ENCODE measurements at regions not wholly inside any gene's neighbourhood (a gene's known extent, or its start where the extent isn't known, plus 50 kb on each side); places are given as distances from the start of the nearest gene placed in this dataset.

GRCh38 chr6:9085054-9085708 lies 649.8 kb upstream of the SLC35B3 start:
- Histone ChIP-seq H3K36me3 (ENCODE audit: control insufficient read depth, insufficient read depth, low read length) (no peaks in the 10 kb centered on the region), H3K27ac (ENCODE audit: insufficient read depth, low read length, poor library complexity, severe bottlenecking) (no peak overlapping the region), H3K9me3 (ENCODE audit: control insufficient read depth, low read length) (no peaks in the 10 kb centered on the region), H3K4me3 (ENCODE audit: insufficient read depth, low read depth, low read length, poor library complexity, severe bottlenecking) (no peak overlapping the region), H3K4me1 (ENCODE audit: control insufficient read depth, insufficient read depth, low read length, poor library complexity, severe bottlenecking) (no peaks in the 10 kb centered on the region), H3K27me3 (replicated peaks; ENCODE audit: control insufficient read depth, insufficient read depth, low read length, poor library complexity, severe bottlenecking) (no peaks in the 10 kb centered on the region)
- DNase-seq = no peak

- Histone ChIP-seq H3K27ac (ENCODE audit: insufficient read depth, low read length, poor library complexity, severe bottlenecking) (no peak overlapping the region), H3K4me1 (ENCODE audit: control insufficient read depth, insufficient read depth, low read length, poor library complexity, severe bottlenecking) (no peaks in the 10 kb centered on the region)
- DNase-seq = no peak
Measured at GRCh38 chr6:9083108-9083507, 647.8 kb upstream of the SLC35B3 start.

GRCh38 chr6:9066726-9067125 lies 631.4 kb upstream of the SLC35B3 start:
- H3K4me3 ChIP-seq (ENCODE audit: insufficient read depth, low read depth, low read length, poor library complexity, severe bottlenecking) = no peak overlapping the region
- no peaks in the 10 kb centered on the region for H3K4me1 ChIP-seq (ENCODE audit: control insufficient read depth, insufficient read depth, low read length, poor library complexity, severe bottlenecking)
- no peak for DNase-seq
- H3K36me3 ChIP-seq (ENCODE audit: control insufficient read depth, insufficient read depth, low read length) = no peaks in the 10 kb centered on the region
- no peaks in the 10 kb centered on the region for H3K27me3 ChIP-seq (replicated peaks; ENCODE audit: control insufficient read depth, insufficient read depth, low read length, poor library complexity, severe bottlenecking)
- no peak overlapping the region for H3K27ac ChIP-seq (ENCODE audit: insufficient read depth, low read length, poor library complexity, severe bottlenecking)
- H3K9me3 ChIP-seq (ENCODE audit: control insufficient read depth, low read length) = no peaks in the 10 kb centered on the region

More at GRCh38 chr6:9083108-9083507, 647.8 kb upstream of the SLC35B3 start:
- H3K4me3 ChIP-seq (ENCODE audit: insufficient read depth, low read depth, low read length, poor library complexity, severe bottlenecking) = no peak overlapping the region
- H3K36me3 ChIP-seq (ENCODE audit: control insufficient read depth, insufficient read depth, low read length) = no peaks in the 10 kb centered on the region
- H3K9me3 ChIP-seq (ENCODE audit: control insufficient read depth, low read length) = no peaks in the 10 kb centered on the region
- H3K27me3 ChIP-seq (replicated peaks; ENCODE audit: control insufficient read depth, insufficient read depth, low read length, poor library complexity, severe bottlenecking) = no peaks in the 10 kb centered on the region

GRCh38 chr6:9064156-9064555 lies 628.8 kb upstream of the SLC35B3 start:
- Histone ChIP-seq H3K27ac (ENCODE audit: insufficient read depth, low read length, poor library complexity, severe bottlenecking) (no peak overlapping the region), H3K36me3 (ENCODE audit: control insufficient read depth, insufficient read depth, low read length) (no peaks in the 10 kb centered on the region), H3K4me1 (ENCODE audit: control insufficient read depth, insufficient read depth, low read length, poor library complexity, severe bottlenecking) (no peaks in the 10 kb centered on the region), H3K9me3 (ENCODE audit: control insufficient read depth, low read length) (no peaks in the 10 kb centered on the region), H3K27me3 (replicated peaks; ENCODE audit: control insufficient read depth, insufficient read depth, low read length, poor library complexity, severe bottlenecking) (no peaks in the 10 kb centered on the region), H3K4me3 (ENCODE audit: insufficient read depth, low read depth, low read length, poor library complexity, severe bottlenecking) (no peak overlapping the region)
- DNase-seq = no peak

- Histone ChIP-seq H3K27me3 (replicated peaks; ENCODE audit: control insufficient read depth, insufficient read depth, low read length, poor library complexity, severe bottlenecking) (no peaks in the 10 kb centered on the region), H3K4me1 (ENCODE audit: control insufficient read depth, insufficient read depth, low read length, poor library complexity, severe bottlenecking) (no peaks in the 10 kb centered on the region), H3K9me3 (ENCODE audit: control insufficient read depth, low read length) (no peaks in the 10 kb centered on the region), H3K36me3 (ENCODE audit: control insufficient read depth, insufficient read depth, low read length) (no peaks in the 10 kb centered on the region), H3K27ac (ENCODE audit: insufficient read depth, low read length, poor library complexity, severe bottlenecking) (no peak overlapping the region), H3K4me3 (ENCODE audit: insufficient read depth, low read depth, low read length, poor library complexity, severe bottlenecking) (no peak overlapping the region)
- no peak for DNase-seq
Measured at GRCh38 chr6:9062596-9062995, 627.3 kb upstream of the SLC35B3 start.

DNA sequence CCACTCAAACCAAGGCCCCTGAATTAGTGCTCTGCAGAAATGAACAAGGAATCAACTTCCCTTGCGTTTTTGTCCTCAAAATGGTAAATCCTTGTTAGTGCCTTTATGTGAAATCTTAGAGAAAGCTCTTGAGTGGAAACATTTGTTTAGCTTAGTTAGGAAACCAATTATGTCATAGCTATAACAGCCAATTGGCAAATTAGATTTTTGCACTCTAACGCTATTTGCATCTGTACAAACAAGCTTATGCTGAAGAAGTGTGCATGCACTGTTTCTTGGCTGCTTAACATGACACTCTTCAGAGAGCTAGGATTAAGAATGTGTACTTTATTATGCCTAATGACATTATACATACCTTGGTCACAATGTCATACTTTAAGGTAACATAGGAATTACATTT lies 622.6 kb upstream of the SLC35B3 start:
- Histone ChIP-seq H3K4me1 (ENCODE audit: control insufficient read depth, insufficient read depth, low read length, poor library complexity, severe bottlenecking) (no peaks in the 10 kb centered on the region), H3K9me3 (ENCODE audit: control insufficient read depth, low read length) (no peaks in the 10 kb centered on the region), H3K27me3 (replicated peaks; ENCODE audit: control insufficient read depth, insufficient read depth, low read length, poor library complexity, severe bottlenecking) (no peaks in the 10 kb centered on the region), H3K36me3 (ENCODE audit: control insufficient read depth, insufficient read depth, low read length) (no peaks in the 10 kb centered on the region), H3K4me3 (ENCODE audit: insufficient read depth, low read depth, low read length, poor library complexity, severe bottlenecking) (no peak overlapping the region), H3K27ac (ENCODE audit: insufficient read depth, low read length, poor library complexity, severe bottlenecking) (no peak overlapping the region)
- DNase-seq = no peak

DNA sequence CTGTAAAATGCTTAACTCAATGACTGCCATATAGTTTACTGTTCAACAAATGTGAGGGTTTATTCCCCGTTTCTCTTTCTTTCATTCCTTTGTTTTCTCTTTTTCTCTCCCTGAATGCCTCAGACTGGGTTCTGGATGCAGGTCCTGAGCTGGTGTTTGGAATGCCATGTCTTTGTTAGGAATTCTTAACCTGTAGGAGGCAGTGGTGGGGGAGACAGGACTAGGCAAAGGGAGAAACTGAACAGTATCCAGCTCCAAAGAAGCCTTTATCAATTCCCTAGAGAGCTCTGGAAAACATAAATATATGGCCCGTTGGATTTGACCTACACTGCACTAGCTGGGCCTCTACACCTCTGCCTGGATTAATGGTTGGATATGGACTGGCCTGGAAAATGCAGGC lies 621.2 kb upstream of the SLC35B3 start:
- no peak overlapping the region for H3K4me3 ChIP-seq (ENCODE audit: insufficient read depth, low read depth, low read length, poor library complexity, severe bottlenecking)
- H3K36me3 ChIP-seq (ENCODE audit: control insufficient read depth, insufficient read depth, low read length) = no peaks in the 10 kb centered on the region
- no peak for DNase-seq
- H3K9me3 ChIP-seq (ENCODE audit: control insufficient read depth, low read length) = no peaks in the 10 kb centered on the region
- H3K27me3 ChIP-seq (replicated peaks; ENCODE audit: control insufficient read depth, insufficient read depth, low read length, poor library complexity, severe bottlenecking) = no peaks in the 10 kb centered on the region
- no peaks in the 10 kb centered on the region for H3K4me1 ChIP-seq (ENCODE audit: control insufficient read depth, insufficient read depth, low read length, poor library complexity, severe bottlenecking)
- no peak overlapping the region for H3K27ac ChIP-seq (ENCODE audit: insufficient read depth, low read length, poor library complexity, severe bottlenecking)

GRCh38 chr6:9044426-9044825 lies 609.1 kb upstream of the SLC35B3 start:
- Histone ChIP-seq H3K27ac (ENCODE audit: insufficient read depth, low read length, poor library complexity, severe bottlenecking) (no peak overlapping the region), H3K36me3 (ENCODE audit: control insufficient read depth, insufficient read depth, low read length) (no peaks in the 10 kb centered on the region), H3K27me3 (replicated peaks; ENCODE audit: control insufficient read depth, insufficient read depth, low read length, poor library complexity, severe bottlenecking) (no peaks in the 10 kb centered on the region), H3K4me3 (ENCODE audit: insufficient read depth, low read depth, low read length, poor library complexity, severe bottlenecking) (no peak overlapping the region), H3K4me1 (ENCODE audit: control insufficient read depth, insufficient read depth, low read length, poor library complexity, severe bottlenecking) (no peaks in the 10 kb centered on the region), H3K9me3 (ENCODE audit: control insufficient read depth, low read length) (no peaks in the 10 kb centered on the region)
- no peak for DNase-seq

DNA sequence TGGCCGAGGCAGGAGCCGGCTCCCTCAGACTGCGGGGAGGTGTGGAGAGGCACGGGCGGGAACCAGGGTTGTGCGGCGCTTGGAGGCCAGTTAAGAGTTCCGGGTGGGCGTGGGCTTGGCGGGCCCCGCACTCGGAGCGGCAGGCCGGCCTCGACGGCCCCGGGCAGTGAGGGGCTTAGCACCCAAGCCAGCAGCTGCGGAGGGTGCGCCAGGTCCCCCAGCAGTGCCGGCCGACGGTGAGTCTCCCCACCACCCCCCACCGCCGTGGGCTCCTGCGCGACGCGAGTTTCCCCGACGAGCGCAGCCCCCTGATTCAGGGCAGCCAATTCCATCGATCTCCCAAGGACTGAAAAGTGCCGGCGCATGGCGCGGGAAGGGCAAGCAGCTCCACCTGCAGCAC lies 605.4 kb upstream of the SLC35B3 start:
- Histone ChIP-seq H3K27ac (ENCODE audit: insufficient read depth, low read length, poor library complexity, severe bottlenecking) (no peak overlapping the region), H3K4me3 (ENCODE audit: insufficient read depth, low read depth, low read length, poor library complexity, severe bottlenecking) (no peak overlapping the region), H3K4me1 (ENCODE audit: control insufficient read depth, insufficient read depth, low read length, poor library complexity, severe bottlenecking) (no peaks in the 10 kb centered on the region), H3K36me3 (ENCODE audit: control insufficient read depth, insufficient read depth, low read length) (no peaks in the 10 kb centered on the region), H3K9me3 (ENCODE audit: control insufficient read depth, low read length) (no peaks in the 10 kb centered on the region), H3K27me3 (replicated peaks; ENCODE audit: control insufficient read depth, insufficient read depth, low read length, poor library complexity, severe bottlenecking) (no peaks in the 10 kb centered on the region)
- no peak for DNase-seq

- Histone ChIP-seq H3K27me3 (replicated peaks; ENCODE audit: control insufficient read depth, insufficient read depth, low read length, poor library complexity, severe bottlenecking) (no peaks in the 10 kb centered on the region), H3K9me3 (ENCODE audit: control insufficient read depth, low read length) (no peaks in the 10 kb centered on the region)
- DNase-seq = no peak
Measured at GRCh38 chr6:9039258-9039657, 603.9 kb upstream of the SLC35B3 start.

More at GRCh38 chr6:9039258-9039657, 603.9 kb upstream of the SLC35B3 start:
- H3K4me1 ChIP-seq (ENCODE audit: control insufficient read depth, insufficient read depth, low read length, poor library complexity, severe bottlenecking) = no peaks in the 10 kb centered on the region
- H3K27ac ChIP-seq (ENCODE audit: insufficient read depth, low read length, poor library complexity, severe bottlenecking) = no peak overlapping the region
- H3K36me3 ChIP-seq (ENCODE audit: control insufficient read depth, insufficient read depth, low read length) = no peaks in the 10 kb centered on the region
- no peak overlapping the region for H3K4me3 ChIP-seq (ENCODE audit: insufficient read depth, low read depth, low read length, poor library complexity, severe bottlenecking)
